Right lobe of liver (tissue), 6 donors: ENCODE measurements at regions not wholly inside any gene's neighbourhood (a gene's known extent, or its start where the extent isn't known, plus 50 kb on each side); places are given as distances from the start of the nearest gene placed in this dataset.

ENCODE experiments used
- ATAC-seq, 4 donors: fragments of 200-7000 bp; cut with Tn5 transposase; one replicate each; pipeline ENCODE4 v1.9.1; 2020; ENCODE audit warnings: mild to moderate bottlenecking in 4 of 4, moderate library complexity in 4 of 4
- DNase-seq, 3 donors: peaks; one replicate each; pipeline ENCODE4 v3.0.0-alpha.2; 2020
- H3K27ac ChIP-seq, 3 donors: fragments of 200-600 bp; one replicate each; pipeline ENCODE4 v1.8.0; 2022
- H3K27me3 ChIP-seq, 2 donors: fragments of 200-600 bp; one replicate each; pipeline ENCODE4 v1.8.0; 2022
- H3K36me3 ChIP-seq, 4 donors: fragments of 200-600 bp; sonication (generic) in 1 of 4; one replicate each; pipeline versions ENCODE4 v1.5.1 to v1.8.0; 2017 to 2022; ENCODE audit warnings: control low read depth in 1 of 4
- H3K4me1 ChIP-seq, 4 donors: fragments of 200-600 bp; sonication (generic) in 1 of 4; one replicate each; pipeline versions ENCODE4 v1.5.1 to v1.8.0; 2017 to 2022; ENCODE audit warnings: control low read depth in 1 of 4
- H3K4me3 ChIP-seq, 3 donors: fragments of 200-600 bp; one replicate each; pipeline ENCODE4 v1.8.0; 2022
- H3K9me3 ChIP-seq, 4 donors: fragments of 200-600 bp; sonication (generic) in 1 of 4; one replicate each; pipeline versions ENCODE4 v1.5.1 to v1.8.0; 2017 to 2022; ENCODE audit warnings: control low read depth in 1 of 4
- CTCF ChIP-seq, 4 donors: fragments of 200-600 bp in 3 of 4; fragments of 450-650 bp in 1 of 4; IDR thresholded peaks; one replicate each; pipeline versions ENCODE4 v1.5.1 to v1.8.0; 2016 to 2022; ENCODE audit warnings: antibody characterized with exemption in 4 of 4, mild to moderate bottlenecking in 2 of 4
- POLR2A ChIP-seq: fragments of 450-650 bp; IDR thresholded peaks from one replicate; pipeline ENCODE4 v1.6.1; 2017; ENCODE audit warnings: antibody characterized with exemption, mild to moderate bottlenecking
- WGBS: methylation state at CpG from one replicate; pipeline ENCODE4 v1.1.6; 2018; ENCODE audit warnings: low coverage, low lambda C conversion rate; ENCODE audit not compliant: insufficient coverage; ENCODE audit errors: missing lambda C conversion rate; 5-methylcytosine and 5-hydroxymethylcytosine counted together
- intact Hi-C, 2 donors: fragments of 100-400 bp; cut with DNase I; formaldehyde crosslinking; loops; one replicate each; pipeline versions ENCODE4 v1.11.2 to v1.14.1; 2022
- donor health status: DM: no; HTN: yes; CAD: no.
- donor health status: DM: no; HTN: no; CAD: no.
- donor health status: DM: no; HTN: no; CAD: no.
- donor health status: DM: no; HTN: yes; CAD: no.
- donor health status: DM: no; HTN: yes; CAD: no.

DNA sequence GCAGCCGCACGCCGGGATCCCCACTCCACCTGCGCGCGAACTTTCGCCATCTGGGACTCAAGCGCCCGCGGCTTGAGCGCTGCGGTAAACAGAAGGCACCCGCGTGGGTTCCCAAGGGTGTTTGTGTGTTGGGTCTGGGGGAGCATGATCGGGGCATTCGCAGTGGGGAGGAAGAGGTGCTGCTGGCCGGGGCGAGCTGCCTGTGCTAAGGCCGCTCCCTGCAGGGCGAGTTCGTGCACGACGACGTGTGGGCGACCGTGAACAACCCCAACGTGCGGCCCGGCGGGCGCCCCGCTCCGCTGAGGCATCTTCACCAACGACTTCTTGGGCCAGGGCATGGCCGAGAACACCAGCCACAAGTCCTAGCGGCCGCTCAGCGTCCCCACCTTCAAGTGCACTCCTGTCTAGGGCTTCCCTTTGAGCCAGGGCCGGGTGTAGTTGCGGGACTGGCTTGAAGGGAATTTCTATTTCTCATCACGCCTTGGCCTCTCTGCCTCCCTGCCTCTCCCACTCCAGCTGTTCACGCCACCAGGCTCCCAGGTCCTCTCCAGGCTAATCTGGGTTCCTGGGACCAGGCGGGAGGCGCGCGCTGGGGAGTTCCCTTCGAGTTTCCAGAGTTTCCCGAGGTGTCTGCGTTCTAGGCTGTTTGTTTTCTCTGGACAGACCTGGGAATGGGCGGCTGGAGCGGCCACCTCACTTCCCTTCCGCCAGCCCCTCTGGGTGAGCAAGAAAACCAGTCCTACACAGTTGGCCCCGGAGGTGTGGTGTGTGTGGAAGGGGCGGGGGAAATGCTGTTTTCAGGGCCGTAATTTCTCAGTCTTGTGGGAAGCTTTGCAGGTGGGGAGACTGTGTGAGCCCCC is 417.8 kb upstream of the TMTC1 start:
- Histone ChIP-seq H3K27ac (no peak overlapping the region), H3K36me3 (no peaks in the 10 kb centered on the region), H3K9me3 (no peaks in the 10 kb centered on the region), H3K4me3 (no peak overlapping the region), H3K27me3 (no peaks in the 10 kb centered on the region), H3K4me1 (no peaks in the 10 kb centered on the region)
- TF ChIP-seq CTCF (IDR thresholded peaks at IDR 0.05) (no peak), POLR2A (no peak)
- peak in 1 of 3 donors; percentile 48 for DNase-seq
- intact Hi-C loops = no loop called here
- peak in 1 of 4 donors; percentile 34 for ATAC-seq
- WGBS = 35% methylated on average over 21 of the region's 55 CpGs

GRCh38 chr12:30200864-30201263 is 417.1 kb upstream of the TMTC1 start:
- intact Hi-C loops = no loop called here
- Histone ChIP-seq H3K4me3 (no peak overlapping the region), H3K36me3 (no peaks in the 10 kb centered on the region), H3K9me3 (no peaks in the 10 kb centered on the region), H3K27me3 (no peaks in the 10 kb centered on the region), H3K27ac (no peak overlapping the region), H3K4me1 (no peaks in the 10 kb centered on the region)
- ATAC-seq = peak in 1 of 4 donors; percentile 44
- no peak for DNase-seq
- WGBS = no CpG with 5 or more reads among the region's 24 CpGs
- no peak for TF ChIP-seq CTCF (IDR thresholded peaks at IDR 0.05)
- no peak for TF ChIP-seq POLR2A

GRCh38 chr12:30197392-30198057 is 413.8 kb upstream of the TMTC1 start:
- H3K27ac ChIP-seq = no peak overlapping the region
- TF ChIP-seq CTCF (IDR thresholded peaks at IDR 0.05) (no peak), POLR2A (no peak)
- H3K4me1 ChIP-seq = no peaks in the 10 kb centered on the region
- no peaks in the 10 kb centered on the region for H3K9me3 ChIP-seq
- intact Hi-C loops = no loop called here
- ATAC-seq (no peak), DNase-seq (no peak)
- H3K4me3 ChIP-seq = no peak overlapping the region
- 64% methylated on average over 3 of the region's 6 CpGs for WGBS
- H3K36me3 ChIP-seq = no peaks in the 10 kb centered on the region
- H3K27me3 ChIP-seq = no peaks in the 10 kb centered on the region

DNA sequence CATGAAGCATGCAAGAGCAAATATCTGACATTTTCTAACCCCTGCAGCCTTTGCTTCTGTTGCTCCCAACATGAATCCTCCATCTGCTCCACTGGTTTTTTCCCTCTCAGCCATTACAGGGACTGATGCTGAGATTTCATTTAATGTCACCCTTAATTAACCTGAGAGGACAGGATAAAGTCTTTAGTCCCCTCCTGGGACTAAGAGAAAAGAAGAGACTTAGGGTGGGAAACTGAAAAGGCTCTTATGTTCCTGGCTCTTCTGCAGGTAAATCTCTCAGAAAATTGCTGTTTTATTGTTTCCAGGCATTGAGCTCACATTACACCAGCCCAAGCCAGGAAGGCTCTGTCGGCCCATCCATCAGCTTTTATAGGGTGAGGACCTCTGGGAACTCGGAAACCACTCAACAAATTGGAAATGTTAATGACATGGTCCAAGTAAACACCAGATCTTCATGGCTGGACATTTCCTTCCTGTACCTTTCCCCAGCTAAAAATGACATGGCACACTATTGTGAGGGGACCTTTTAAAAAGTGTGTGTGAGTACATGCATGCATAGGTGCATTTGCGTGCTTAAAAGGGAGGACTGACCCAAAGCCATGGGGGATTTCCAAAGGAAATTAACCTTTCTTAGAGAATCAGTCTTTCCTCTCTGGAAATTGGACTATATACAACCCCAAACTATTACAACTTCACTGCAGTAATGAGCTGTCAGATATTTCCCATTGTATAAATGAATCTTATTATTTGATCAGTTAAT is 408.1 kb upstream of the TMTC1 start:
- Histone ChIP-seq H3K27me3 (no peaks in the 10 kb centered on the region), H3K27ac (no peak overlapping the region), H3K9me3 (no peaks in the 10 kb centered on the region), H3K4me1 (no peaks in the 10 kb centered on the region), H3K36me3 (no peaks in the 10 kb centered on the region), H3K4me3 (no peak overlapping the region)
- ATAC-seq (no peak), DNase-seq (no peak)
- 60% methylated on average over 2 of the region's 3 CpGs for WGBS
- intact Hi-C loops = no loop called here
- TF ChIP-seq POLR2A = no peak
- TF ChIP-seq CTCF (IDR thresholded peaks at IDR 0.05) = no peak
